ENCODE measurements at regions not wholly inside any gene's neighbourhood (a gene's known extent, or its start where the extent isn't known, plus 50 kb on each side); places are given as distances from the start of the nearest gene placed in this dataset.

DNA sequence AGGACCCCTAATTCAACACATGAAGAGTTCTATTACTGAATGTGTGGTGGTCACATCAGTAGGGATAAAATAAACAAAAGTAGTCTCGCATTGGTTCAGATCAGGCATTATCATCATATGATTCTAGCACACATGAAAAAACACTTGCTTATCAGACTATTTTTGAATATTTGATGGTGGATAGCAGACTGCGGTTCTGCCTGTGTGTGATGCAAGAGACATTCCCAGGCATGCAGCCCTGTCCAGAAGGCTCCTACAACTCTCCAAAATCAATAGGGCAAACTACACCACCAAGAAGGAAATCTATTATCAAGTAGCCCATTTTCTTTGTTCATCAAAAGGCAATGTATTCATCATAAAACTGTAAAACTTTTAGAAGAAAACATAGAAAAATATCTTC is 304.7 kb downstream of the DUSP10 start:
- TF ChIP-seq, protein P1, sequence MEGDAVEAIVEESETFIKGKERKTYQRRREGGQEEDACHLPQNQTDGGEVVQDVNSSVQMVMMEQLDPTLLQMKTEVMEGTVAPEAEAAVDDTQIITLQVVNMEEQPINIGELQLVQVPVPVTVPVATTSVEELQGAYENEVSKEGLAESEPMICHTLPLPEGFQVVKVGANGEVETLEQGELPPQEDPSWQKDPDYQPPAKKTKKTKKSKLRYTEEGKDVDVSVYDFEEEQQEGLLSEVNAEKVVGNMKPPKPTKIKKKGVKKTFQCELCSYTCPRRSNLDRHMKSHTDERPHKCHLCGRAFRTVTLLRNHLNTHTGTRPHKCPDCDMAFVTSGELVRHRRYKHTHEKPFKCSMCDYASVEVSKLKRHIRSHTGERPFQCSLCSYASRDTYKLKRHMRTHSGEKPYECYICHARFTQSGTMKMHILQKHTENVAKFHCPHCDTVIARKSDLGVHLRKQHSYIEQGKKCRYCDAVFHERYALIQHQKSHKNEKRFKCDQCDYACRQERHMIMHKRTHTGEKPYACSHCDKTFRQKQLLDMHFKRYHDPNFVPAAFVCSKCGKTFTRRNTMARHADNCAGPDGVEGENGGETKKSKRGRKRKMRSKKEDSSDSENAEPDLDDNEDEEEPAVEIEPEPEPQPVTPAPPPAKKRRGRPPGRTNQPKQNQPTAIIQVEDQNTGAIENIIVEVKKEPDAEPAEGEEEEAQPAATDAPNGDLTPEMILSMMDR (conservative IDR thresholded peaks at IDR 0.05), result no peak
- TF ChIP-seq ZFX (IDR thresholded peaks at IDR 0.05), result no peak
